ENCODE measurements at regions not wholly inside any gene's neighbourhood (a gene's known extent, or its start where the extent isn't known, plus 50 kb on each side); places are given as distances from the start of the nearest gene placed in this dataset.

- TF ChIP-seq CREB3 (CRISPR knock-in tag; IDR thresholded peaks at IDR 0.05), result no peak
- no peak for TF ChIP-seq PBX3 (CRISPR knock-in tag; IDR thresholded peaks at IDR 0.05; ENCODE audit: borderline replicate concordance)
- TF ChIP-seq KLF16 (CRISPR knock-in tag; IDR thresholded peaks at IDR 0.05), result no peak
- TF ChIP-seq ARID5B (CRISPR knock-in tag; IDR thresholded peaks at IDR 0.05), result no peak
- no peak for TF ChIP-seq ZNF557 (CRISPR knock-in tag; IDR thresholded peaks at IDR 0.05)
- TF ChIP-seq RXRB (CRISPR knock-in tag; IDR thresholded peaks at IDR 0.05; ENCODE audit: borderline replicate concordance), result no peak
- TF ChIP-seq ARNT (IDR thresholded peaks at IDR 0.05), result no peak
- TF ChIP-seq ZNF564 (CRISPR knock-in tag; IDR thresholded peaks at IDR 0.05), result no peak
These were observed 54.8 kb downstream of the ZBTB38 start (continued) for GRCh38 chr3:141422961-141423582.

Measured in HepG2 (cell line).